HG02970 (cell line): ENCODE measurements at regions not wholly inside any gene's neighbourhood (a gene's known extent, or its start where the extent isn't known, plus 50 kb on each side); places are given as distances from the start of the nearest gene placed in this dataset.
A peak's percentile ranks its signal among the peaks of the same experiment; 100 is the strongest.

Experiments
- ATAC-seq: cut with Tn5 transposase; IDR thresholded peaks from one replicate; pipeline ENCODE4 v1.9.1; 2021; ENCODE audit warnings: mild to moderate bottlenecking, moderate library complexity, moderate number of reproducible peaks; ENCODE audit not compliant: unreplicated experiment, low FRiP score

GRCh38 chr6:9564021-9564420 is 850.9 kb downstream of the TFAP2A start:
- no peak for ATAC-seq

GRCh38 chr6:9563568-9563967 is 851.3 kb downstream of the TFAP2A start:
- no peak for ATAC-seq

- ATAC-seq: no peak
These were observed 860.1 kb downstream of the TFAP2A start for GRCh38 chr6:9554806-9555205.

GRCh38 chr6:9554323-9554722 is 860.6 kb downstream of the TFAP2A start:
- ATAC-seq: no peak

- no peak for ATAC-seq
These were observed 861.9 kb downstream of the TFAP2A start for GRCh38 chr6:9553002-9553401.

- ATAC-seq: no peak
These were observed 871.2 kb downstream of the TFAP2A start for GRCh38 chr6:9543649-9544048.

- ATAC-seq: no peak
These were observed 874.2 kb downstream of the TFAP2A start for GRCh38 chr6:9540534-9541126.

GRCh38 chr6:9540126-9540525 is 874.7 kb downstream of the TFAP2A start:
- ATAC-seq: no peak

- no peak for ATAC-seq
These were observed 875.6 kb downstream of the TFAP2A start for GRCh38 chr6:9539231-9539755.

- no peak for ATAC-seq
These were observed 877.5 kb downstream of the TFAP2A start for GRCh38 chr6:9537381-9537780.

GRCh38 chr6:9535106-9535505 is 879.8 kb downstream of the TFAP2A start:
- ATAC-seq: no peak

- ATAC-seq: no peak
These were observed 882.0 kb downstream of the TFAP2A start for GRCh38 chr6:9532621-9533557.

GRCh38 chr6:9527679-9528286 is 887.1 kb downstream of the TFAP2A start:
- ATAC-seq: no peak

GRCh38 chr6:9523462-9523861 is 891.4 kb downstream of the TFAP2A start:
- ATAC-seq: no peak

- no peak for ATAC-seq
These were observed 892.8 kb downstream of the TFAP2A start for GRCh38 chr6:9522101-9522500.

GRCh38 chr6:9521152-9521530 is 893.7 kb downstream of the TFAP2A start:
- ATAC-seq: peak; percentile 23

- peak; percentile 43 for ATAC-seq
These were observed 894.3 kb downstream of the TFAP2A start for GRCh38 chr6:9520417-9521151.

GRCh38 chr6:9518431-9518830 is 896.4 kb downstream of the TFAP2A start:
- ATAC-seq: no peak

- ATAC-seq: no peak
These were observed 897.1 kb downstream of the TFAP2A start for GRCh38 chr6:9517806-9518205.
